Neural progenitor cell (in vitro differentiated cells): ENCODE measurements at regions not wholly inside any gene's neighbourhood (a gene's known extent, or its start where the extent isn't known, plus 50 kb on each side); places are given as distances from the start of the nearest gene placed in this dataset.

Experiments used
- DNase-seq: peaks from one replicate; pipeline ENCODE4 v3.0.0-alpha.2; 2016; ENCODE audit warnings: low spot score
- H2AFZ ChIP-seq: fragments of 200-600 bp; sonication (generic); replicated peaks from 2 replicates; pipeline ENCODE4 v1.6.1; 2016; ENCODE audit warnings: antibody characterized with exemption
- H3F3A ChIP-seq: fragments of 200-600 bp; sonication (generic); 2 replicates; pipeline ENCODE4 v1.6.1; 2016; ENCODE audit warnings: antibody characterized with exemption, low read depth
- H3K27ac ChIP-seq: fragments of 200-600 bp; sonication (generic); 2 replicates; pipeline ENCODE4 v1.5.1; 2016; ENCODE audit warnings: mild to moderate bottlenecking
- H3K27me3 ChIP-seq: fragments of 200-600 bp; sonication (generic); 2 replicates; pipeline ENCODE4 v1.6.1; 2016; ENCODE audit warnings: mild to moderate bottlenecking, moderate library complexity
- H3K36me3 ChIP-seq: fragments of 200-600 bp; sonication (generic); 2 replicates; pipeline ENCODE4 v1.5.1; 2016
- H3K4me1 ChIP-seq: fragments of 200-600 bp; sonication (generic); 2 replicates; pipeline ENCODE4 v1.6.1; 2016; ENCODE audit warnings: mixed run types
- H3K4me2 ChIP-seq: fragments of 200-600 bp; sonication (generic); 2 replicates; pipeline ENCODE4 v1.6.1; 2016
- H3K4me3 ChIP-seq: fragments of 200-600 bp; sonication (generic); 2 replicates; pipeline ENCODE4 v1.5.1; 2016
- H3K79me2 ChIP-seq: fragments of 200-600 bp; sonication (generic); 2 replicates; pipeline ENCODE4 v1.6.1; 2016; ENCODE audit warnings: low read depth
- H3K9ac ChIP-seq: fragments of 200-600 bp; sonication (generic); 2 replicates; pipeline ENCODE4 v1.6.1; 2016
- H3K9me3 ChIP-seq: fragments of 200-600 bp; sonication (generic); 2 replicates; pipeline ENCODE4 v1.5.1; 2016; ENCODE audit warnings: low read depth
- H4K20me1 ChIP-seq: fragments of 200-600 bp; sonication (generic); 2 replicates; pipeline ENCODE4 v1.6.1; 2016; ENCODE audit warnings: low read depth
- H3K27ac Mint-ChIP-seq: 3 replicates; pipeline ENCODE4 v1.8.0; 2021; ENCODE audit warnings: mixed read lengths
- H3K27me3 Mint-ChIP-seq: 2 replicates; pipeline ENCODE4 v1.8.0; 2022; ENCODE audit warnings: low read depth, mild to moderate bottlenecking, inconsistent platforms, moderate library complexity, mixed read lengths; ENCODE audit not compliant: insufficient read depth
- H3K36me3 Mint-ChIP-seq: 3 replicates; pipeline ENCODE4 v1.8.0; 2021; ENCODE audit warnings: mixed read lengths
- H3K4me1 Mint-ChIP-seq: 3 replicates; pipeline ENCODE4 v1.8.0; 2021; ENCODE audit warnings: mixed read lengths
- H3K4me3 Mint-ChIP-seq: 3 replicates; pipeline ENCODE4 v1.8.0; 2021; ENCODE audit warnings: mild to moderate bottlenecking, moderate library complexity, mixed read lengths
- H3K9me3 Mint-ChIP-seq: 3 replicates; pipeline ENCODE4 v1.8.0; 2020; ENCODE audit warnings: mixed read lengths
- EZH2 ChIP-seq: fragments of 200-600 bp; sonication (generic); IDR thresholded peaks from 2 replicates; pipeline ENCODE4 v1.6.1; 2017; ENCODE audit warnings: antibody characterized with exemption, mild to moderate bottlenecking, moderate library complexity
- EZH2phosphoT487 ChIP-seq: fragments of 200-600 bp; sonication (generic); IDR thresholded peaks from 2 replicates; pipeline ENCODE4 v1.6.1; 2017; ENCODE audit warnings: antibody characterized with exemption
- TF ChIP-seq, protein P1 (sequence below): fragments of 200-600 bp; sonication (generic); IDR thresholded peaks from 2 replicates; pipeline ENCODE4 v1.5.1; 2017; ENCODE audit warnings: antibody characterized with exemption, mild to moderate bottlenecking

DNA sequence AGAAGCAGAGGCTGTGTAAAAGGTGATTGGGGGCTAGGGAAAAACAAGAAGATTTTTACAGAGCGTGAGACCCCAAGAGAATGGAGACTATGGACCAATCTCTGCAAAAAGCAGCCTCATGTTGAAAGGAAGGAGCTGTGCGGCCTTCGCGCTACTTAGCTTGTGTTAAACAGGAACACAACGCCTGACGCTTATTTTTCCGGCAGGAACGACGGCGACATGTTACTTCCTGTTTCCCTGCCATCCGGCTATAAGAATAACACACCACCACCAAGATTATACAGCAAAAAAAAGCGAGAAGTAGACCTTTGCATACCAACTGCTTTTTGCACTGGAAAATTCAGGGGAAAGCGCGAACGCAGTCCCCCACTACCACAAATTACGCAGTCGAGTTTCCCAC lies 272.7 kb downstream of the FAM72C start:
- Histone ChIP-seq H3F3A (no peaks in the 10 kb centered on the region), H3K4me3 (no peak overlapping the region), H3K4me1 (no peaks in the 10 kb centered on the region), H3K9ac (no peak overlapping the region), H3K27me3 (no peaks in the 10 kb centered on the region), H4K20me1 (no peaks in the 10 kb centered on the region), H3K9me3 (peaks cover 12% of the 10 kb centered on the region), H3K27ac (no peak overlapping the region), H3K4me2 (no peak overlapping the region), H3K79me2 (no peaks in the 10 kb centered on the region), H3K36me3 (no peaks in the 10 kb centered on the region), H2AFZ (no peak overlapping the region)
- no peak overlapping the region for H3K4me3 Mint-ChIP-seq
- H3K9me3 Mint-ChIP-seq = peaks cover 42% of the 10 kb centered on the region
- peaks cover 4% of the 10 kb centered on the region for H3K27me3 Mint-ChIP-seq
- no peaks in the 10 kb centered on the region for H3K36me3 Mint-ChIP-seq
- DNase-seq = no peak
- no peak overlapping the region for H3K27ac Mint-ChIP-seq
- no peaks in the 10 kb centered on the region for H3K4me1 Mint-ChIP-seq
- TF ChIP-seq EZH2 (no peak), EZH2phosphoT487 (no peak)
- TF ChIP-seq, protein P1, sequence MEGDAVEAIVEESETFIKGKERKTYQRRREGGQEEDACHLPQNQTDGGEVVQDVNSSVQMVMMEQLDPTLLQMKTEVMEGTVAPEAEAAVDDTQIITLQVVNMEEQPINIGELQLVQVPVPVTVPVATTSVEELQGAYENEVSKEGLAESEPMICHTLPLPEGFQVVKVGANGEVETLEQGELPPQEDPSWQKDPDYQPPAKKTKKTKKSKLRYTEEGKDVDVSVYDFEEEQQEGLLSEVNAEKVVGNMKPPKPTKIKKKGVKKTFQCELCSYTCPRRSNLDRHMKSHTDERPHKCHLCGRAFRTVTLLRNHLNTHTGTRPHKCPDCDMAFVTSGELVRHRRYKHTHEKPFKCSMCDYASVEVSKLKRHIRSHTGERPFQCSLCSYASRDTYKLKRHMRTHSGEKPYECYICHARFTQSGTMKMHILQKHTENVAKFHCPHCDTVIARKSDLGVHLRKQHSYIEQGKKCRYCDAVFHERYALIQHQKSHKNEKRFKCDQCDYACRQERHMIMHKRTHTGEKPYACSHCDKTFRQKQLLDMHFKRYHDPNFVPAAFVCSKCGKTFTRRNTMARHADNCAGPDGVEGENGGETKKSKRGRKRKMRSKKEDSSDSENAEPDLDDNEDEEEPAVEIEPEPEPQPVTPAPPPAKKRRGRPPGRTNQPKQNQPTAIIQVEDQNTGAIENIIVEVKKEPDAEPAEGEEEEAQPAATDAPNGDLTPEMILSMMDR = no peak

DNA sequence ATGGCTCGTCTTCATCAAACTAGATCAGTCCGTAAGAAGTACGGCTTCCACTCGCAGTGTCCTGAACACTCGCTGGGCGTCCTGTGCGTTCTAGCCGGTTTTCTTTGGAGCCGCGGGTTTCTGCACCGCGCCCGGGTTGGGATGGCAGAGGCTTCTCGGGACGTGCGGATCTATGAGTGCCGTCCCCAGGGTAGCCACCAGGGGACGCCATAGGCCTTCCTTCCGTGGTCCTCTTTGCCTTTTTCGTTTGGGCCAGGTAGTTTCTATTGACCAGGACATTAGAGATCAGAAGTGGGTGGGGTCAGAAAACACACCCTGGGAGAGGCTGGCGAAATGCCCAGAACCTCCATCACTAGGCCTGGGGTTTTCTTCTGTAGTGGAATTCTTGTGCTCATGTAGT lies 273.8 kb downstream of the FAM72C start:
- H4K20me1 ChIP-seq = no peaks in the 10 kb centered on the region
- DNase-seq = no peak
- H3K27me3 ChIP-seq = no peaks in the 10 kb centered on the region

DNA sequence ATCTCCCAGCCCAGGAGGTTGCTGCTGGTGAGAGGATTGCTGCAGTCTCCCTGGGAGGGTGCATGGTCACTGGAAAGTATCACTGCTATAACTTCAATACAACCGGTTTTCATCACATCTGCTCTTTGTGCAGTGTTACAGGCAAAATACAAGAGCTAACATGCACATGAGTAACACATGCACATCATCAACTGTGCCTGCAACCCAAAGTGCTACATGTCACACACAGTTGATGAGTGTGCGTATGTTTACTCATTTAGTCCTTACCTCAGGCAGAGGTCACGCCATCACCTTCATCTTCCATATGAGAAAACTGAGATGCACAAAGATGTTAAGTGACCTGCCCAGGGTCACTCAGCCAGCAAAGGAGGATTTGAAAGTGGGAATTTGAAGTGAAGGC lies 277.7 kb downstream of the FAM72C start:
- Histone ChIP-seq H3K36me3 (no peaks in the 10 kb centered on the region), H3K27ac (no peak overlapping the region), H4K20me1 (no peaks in the 10 kb centered on the region), H3K4me3 (no peak overlapping the region), H3K79me2 (no peaks in the 10 kb centered on the region), H3K4me1 (no peaks in the 10 kb centered on the region), H2AFZ (no peak overlapping the region), H3K9ac (no peak overlapping the region), H3K4me2 (no peak overlapping the region), H3F3A (no peaks in the 10 kb centered on the region), H3K27me3 (no peaks in the 10 kb centered on the region), H3K9me3 (peaks cover 17% of the 10 kb centered on the region)
- Mint-ChIP-seq H3K4me3 (no peak overlapping the region), H3K27me3 (peaks cover 5% of the 10 kb centered on the region), H3K9me3 (peaks cover 49% of the 10 kb centered on the region), H3K4me1 (no peaks in the 10 kb centered on the region), H3K36me3 (no peaks in the 10 kb centered on the region), H3K27ac (no peak overlapping the region)
- no peak for DNase-seq
- TF ChIP-seq EZH2 = no peak
- TF ChIP-seq EZH2phosphoT487 = no peak
- TF ChIP-seq, protein P1 = no peak

More for the DNA sequence above, 273.8 kb downstream of the FAM72C start:
- no peak overlapping the region for H2AFZ ChIP-seq
- no peaks in the 10 kb centered on the region for H3K79me2 ChIP-seq
- TF ChIP-seq, protein P1 = no peak
- TF ChIP-seq EZH2phosphoT487 (no peak), EZH2 (no peak)
- no peaks in the 10 kb centered on the region for H3F3A ChIP-seq
- H3K9ac ChIP-seq = no peak overlapping the region
- H3K4me3 ChIP-seq = no peak overlapping the region
- Mint-ChIP-seq H3K9me3 (peaks cover 52% of the 10 kb centered on the region), H3K4me1 (no peaks in the 10 kb centered on the region), H3K36me3 (no peaks in the 10 kb centered on the region), H3K27me3 (peaks cover 4% of the 10 kb centered on the region), H3K27ac (no peak overlapping the region), H3K4me3 (no peak overlapping the region)
- peaks cover 12% of the 10 kb centered on the region for H3K9me3 ChIP-seq
- H3K36me3 ChIP-seq = no peaks in the 10 kb centered on the region
- no peaks in the 10 kb centered on the region for H3K4me1 ChIP-seq
- H3K27ac ChIP-seq = no peak overlapping the region
- H3K4me2 ChIP-seq = no peak overlapping the region
